ENCODE measurements at regions not wholly inside any gene's neighbourhood (a gene's known extent, or its start where the extent isn't known, plus 50 kb on each side); places are given as distances from the start of the nearest gene placed in this dataset.

DNA sequence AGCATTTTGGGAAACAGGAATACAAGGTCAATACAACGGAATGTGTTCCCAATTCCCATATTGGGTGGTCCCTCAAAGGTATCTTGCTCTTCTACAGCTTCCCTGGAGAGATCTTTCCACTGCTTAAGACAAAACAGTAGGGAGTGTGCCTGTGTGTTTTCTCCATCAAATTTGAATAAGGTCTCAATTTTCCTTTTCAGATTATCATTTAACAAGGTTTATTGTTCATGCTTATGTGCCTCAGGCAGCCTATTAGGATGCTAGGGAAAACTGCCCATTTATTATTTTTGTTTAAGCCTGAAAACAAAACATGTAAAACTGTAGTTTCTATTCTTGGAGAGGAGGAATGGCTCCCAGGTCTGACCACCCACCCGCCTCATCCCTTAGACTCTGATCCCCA lies 622.7 kb downstream of the LMO4 start:
- TF ChIP-seq CTCF (IDR thresholded peaks at IDR 0.05; ENCODE audit: insufficient read depth in 1 of 2, low read depth in 1 of 2, low read length in 1 of 2, severe bottlenecking in 1 of 2, unreplicated experiment in 1 of 2), result no peak
- no peak overlapping the region for H3K27ac Mint-ChIP-seq (ENCODE audit: unreplicated experiment)
- no peak overlapping the region for H3K4me3 Mint-ChIP-seq (ENCODE audit: unreplicated experiment)
- H3K36me3 ChIP-seq (ENCODE audit: control insufficient read depth, insufficient read depth, low read length), result no peaks in the 10 kb centered on the region
- DNase-seq, result no peak
- H3K27me3 Mint-ChIP-seq (ENCODE audit: insufficient read depth, unreplicated experiment), result no peaks in the 10 kb centered on the region
- intact Hi-C loops (cut with micrococcal nuclease; ENCODE audit: unreplicated experiment), result loop anchor here (10.0 kb wide), 2 partner anchors 237 to 657 kb away; no protein-coding TSS in a partner anchor
- no peaks in the 10 kb centered on the region for H3K36me3 Mint-ChIP-seq (ENCODE audit: insufficient read depth, unreplicated experiment)
- ChIA-PET CTCF (no interaction called here), POLR2A (no interaction called here)
- peaks cover 4% of the 10 kb centered on the region for H3K4me1 Mint-ChIP-seq (ENCODE audit: low read depth, unreplicated experiment)
- H3K27me3 ChIP-seq (replicated peaks; ENCODE audit: control insufficient read depth, insufficient read depth, low read length), result no peaks in the 10 kb centered on the region
- BruUV-seq (replicated peaks), result no TSS peak
- no peaks in the 10 kb centered on the region for H3K9me3 ChIP-seq
- no peak overlapping the region for H3K4me3 ChIP-seq (ENCODE audit: low read depth, low read length)
- no peaks in the 10 kb centered on the region for H3K9me3 Mint-ChIP-seq (ENCODE audit: unreplicated experiment)
- peaks cover 3% of the 10 kb centered on the region; the same call in 1 of the 2 replicates for H3K4me1 ChIP-seq

- no peaks in the 10 kb centered on the region for H3K27me3 ChIP-seq (replicated peaks; ENCODE audit: control insufficient read depth, insufficient read depth, low read length)
- BruUV-seq (replicated peaks), result no TSS peak
- no peak overlapping the region for H3K4me3 ChIP-seq (ENCODE audit: low read depth, low read length)
- CTCF ChIA-PET, result no interaction called here
- Mint-ChIP-seq H3K27ac (ENCODE audit: unreplicated experiment) (no peak overlapping the region), H3K9me3 (ENCODE audit: unreplicated experiment) (no peaks in the 10 kb centered on the region), H3K27me3 (ENCODE audit: insufficient read depth, unreplicated experiment) (no peaks in the 10 kb centered on the region), H3K36me3 (ENCODE audit: insufficient read depth, unreplicated experiment) (no peaks in the 10 kb centered on the region), H3K4me1 (ENCODE audit: low read depth, unreplicated experiment) (peaks cover 4% of the 10 kb centered on the region), H3K4me3 (ENCODE audit: unreplicated experiment) (no peak overlapping the region)
- POLR2A ChIA-PET, result no interaction called here
- no peaks in the 10 kb centered on the region for H3K9me3 ChIP-seq
- intact Hi-C loops (cut with micrococcal nuclease; ENCODE audit: unreplicated experiment), result loop anchor here (10.0 kb wide), 2 partner anchors 237 to 657 kb away; no protein-coding TSS in a partner anchor
- no peak for DNase-seq
- H3K36me3 ChIP-seq (ENCODE audit: control insufficient read depth, insufficient read depth, low read length), result no peaks in the 10 kb centered on the region
- peaks cover 3% of the 10 kb centered on the region; the same call in 1 of the 2 replicates for H3K4me1 ChIP-seq
- no peak for TF ChIP-seq CTCF (IDR thresholded peaks at IDR 0.05; ENCODE audit: insufficient read depth in 1 of 2, low read depth in 1 of 2, low read length in 1 of 2, severe bottlenecking in 1 of 2, unreplicated experiment in 1 of 2)
Observed at GRCh38 chr1:87951852-87952251, 623.2 kb downstream of the LMO4 start.

DNA sequence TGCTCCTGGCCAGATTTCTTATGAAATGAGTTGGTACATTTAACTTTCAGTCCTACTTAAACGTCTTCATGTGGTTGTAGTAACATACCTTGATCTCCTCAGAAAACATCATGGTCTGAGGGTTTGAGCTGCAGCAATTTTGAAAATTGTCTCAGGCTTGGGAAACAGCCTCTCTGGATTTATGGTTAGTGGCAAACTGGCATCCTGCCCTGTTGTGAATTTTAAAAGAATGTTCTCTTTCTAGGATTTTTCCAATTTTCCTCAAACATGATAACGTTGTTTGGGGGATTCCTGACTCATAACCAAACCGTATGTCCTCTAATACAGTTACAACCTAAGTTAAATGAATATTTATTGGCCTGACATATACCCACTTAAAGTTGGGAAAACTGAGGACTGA lies 624.4 kb downstream of the LMO4 start:
- no peak for DNase-seq
- Histone ChIP-seq H3K9me3 (no peaks in the 10 kb centered on the region), H3K4me3 (ENCODE audit: low read depth, low read length) (no peak overlapping the region), H3K4me1 (peaks cover 3% of the 10 kb centered on the region; the same call in 1 of the 2 replicates), H3K36me3 (ENCODE audit: control insufficient read depth, insufficient read depth, low read length) (no peaks in the 10 kb centered on the region), H3K27me3 (replicated peaks; ENCODE audit: control insufficient read depth, insufficient read depth, low read length) (no peaks in the 10 kb centered on the region)
- TF ChIP-seq CTCF (IDR thresholded peaks at IDR 0.05; ENCODE audit: insufficient read depth in 1 of 2, low read depth in 1 of 2, low read length in 1 of 2, severe bottlenecking in 1 of 2, unreplicated experiment in 1 of 2), result no peak
- Mint-ChIP-seq H3K27me3 (ENCODE audit: insufficient read depth, unreplicated experiment) (no peaks in the 10 kb centered on the region), H3K4me3 (ENCODE audit: unreplicated experiment) (no peak overlapping the region), H3K4me1 (ENCODE audit: low read depth, unreplicated experiment) (peaks cover 4% of the 10 kb centered on the region), H3K27ac (ENCODE audit: unreplicated experiment) (no peak overlapping the region), H3K9me3 (ENCODE audit: unreplicated experiment) (no peaks in the 10 kb centered on the region), H3K36me3 (ENCODE audit: insufficient read depth, unreplicated experiment) (no peaks in the 10 kb centered on the region)
- BruUV-seq (replicated peaks), result no TSS peak
- CTCF ChIA-PET, result no interaction called here
- POLR2A ChIA-PET, result no interaction called here
- intact Hi-C loops (cut with micrococcal nuclease; ENCODE audit: unreplicated experiment), result loop anchor here (1.0 to 10.0 kb wide), 5 partner anchors 166 to 658 kb away; no protein-coding TSS in a partner anchor

All from Caco-2 (cell line).